HG02981 (cell line): ENCODE measurements at regions not wholly inside any gene's neighbourhood (a gene's known extent, or its start where the extent isn't known, plus 50 kb on each side); places are given as distances from the start of the nearest gene placed in this dataset.
A peak's percentile ranks its signal among the peaks of the same experiment; 100 is the strongest.

Experiments used
- ATAC-seq: cut with Tn5 transposase; IDR thresholded peaks from one replicate; pipeline ENCODE4 v1.9.1; 2021; ENCODE audit warnings: mild to moderate bottlenecking, moderate library complexity; ENCODE audit not compliant: unreplicated experiment

DNA sequence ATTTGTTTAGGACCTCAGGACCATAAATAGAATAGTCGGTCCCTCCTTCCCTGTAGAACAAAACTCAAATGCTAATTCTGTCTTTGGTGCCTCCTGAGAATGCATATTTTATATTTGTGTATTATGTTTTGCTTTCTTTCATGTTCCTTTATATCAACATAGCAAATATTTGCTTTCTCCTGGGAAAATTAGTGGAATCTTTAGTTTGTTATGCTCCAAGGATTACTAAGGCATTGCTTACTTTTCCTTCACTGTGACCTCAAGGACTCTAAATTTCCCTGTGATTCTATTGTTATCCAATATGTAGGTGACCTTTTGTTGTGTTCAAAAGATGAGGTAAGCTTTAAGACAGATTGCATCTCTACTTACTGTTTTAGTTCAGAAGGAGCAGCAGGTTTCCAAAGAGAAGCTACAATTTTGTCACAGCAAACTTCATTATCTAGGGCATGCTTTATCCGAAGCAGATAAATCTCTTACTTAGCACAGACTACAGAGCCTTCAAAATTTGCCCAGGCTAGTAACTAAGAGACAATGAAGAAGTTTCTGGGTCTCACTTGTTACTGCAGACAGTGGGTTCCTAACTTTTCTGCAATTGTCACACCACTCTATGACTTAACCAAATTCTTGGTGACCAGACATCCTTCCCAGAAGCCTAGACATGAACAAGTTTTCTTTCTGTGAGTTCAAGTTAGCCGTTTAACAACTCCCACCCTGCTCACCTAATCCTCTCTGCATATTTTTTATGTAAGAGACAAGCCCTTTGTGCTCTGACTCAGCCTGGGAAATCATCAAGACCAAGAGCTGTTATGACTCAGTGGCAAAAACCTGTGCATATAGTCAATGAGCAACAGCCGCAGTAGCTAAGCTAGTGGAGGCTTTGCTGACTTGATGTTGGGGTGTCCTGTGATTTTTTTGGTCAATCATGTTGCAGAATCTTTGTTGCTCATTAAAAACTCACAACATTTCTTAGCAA, 378.8 kb downstream of the QKI start:
- ATAC-seq, result peak; percentile 82

DNA sequence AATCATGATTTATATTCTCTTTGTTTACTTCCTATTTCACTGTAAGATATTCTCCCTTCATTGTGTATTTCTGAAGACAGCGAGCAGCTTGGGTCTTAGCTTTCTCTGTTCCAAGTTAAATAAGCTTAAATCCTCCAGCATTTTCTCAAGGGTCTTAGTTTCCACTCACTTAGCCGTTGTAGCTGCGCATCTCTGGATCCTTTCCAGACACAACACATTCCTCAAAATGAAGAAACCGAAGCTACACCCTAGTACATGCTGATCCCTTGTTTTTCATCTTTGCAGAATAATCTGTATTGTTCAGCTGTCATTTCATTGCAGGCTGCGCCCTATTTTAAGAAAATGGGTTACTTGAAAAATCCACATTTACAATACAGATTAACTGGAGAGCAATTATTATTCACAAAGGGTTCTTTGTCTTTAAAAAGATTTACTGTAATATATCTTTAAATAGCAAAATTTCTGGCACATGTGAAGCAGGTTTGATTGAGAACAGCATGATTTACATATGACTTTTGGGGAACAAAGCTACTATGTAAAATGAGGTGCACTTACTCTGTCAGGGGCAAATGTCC, 375.8 kb downstream of the QKI start:
- no peak for ATAC-seq

DNA sequence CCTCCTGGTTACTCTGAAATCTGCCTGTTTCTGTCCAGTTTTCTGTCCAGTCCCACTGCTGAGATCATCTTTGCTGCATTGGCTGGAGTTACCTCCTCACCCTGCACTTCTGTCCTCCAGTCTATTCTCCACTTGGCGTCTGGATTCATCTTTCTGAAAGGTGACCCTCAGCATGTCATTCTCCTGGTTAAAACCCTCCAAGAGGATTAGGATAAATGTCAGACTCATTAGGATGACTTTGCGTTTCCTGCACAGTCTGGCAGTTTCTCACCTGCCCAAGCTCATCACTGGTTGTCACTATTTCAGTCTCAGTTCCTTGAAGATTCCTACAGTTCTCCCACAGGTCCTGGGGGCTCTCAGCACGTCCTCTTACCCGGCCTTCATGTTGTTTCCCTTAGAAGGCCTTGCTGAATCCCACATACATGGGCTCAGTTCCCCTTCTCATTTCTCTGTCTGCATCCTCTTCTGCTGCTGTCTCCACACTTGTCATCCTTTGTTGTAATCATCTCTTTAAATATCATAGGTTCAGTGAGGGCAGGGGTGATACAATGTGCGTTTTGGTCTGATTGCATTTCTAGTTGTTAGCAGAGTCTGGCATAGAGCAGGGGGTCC, 374.8 kb downstream of the QKI start:
- ATAC-seq, result no peak

DNA sequence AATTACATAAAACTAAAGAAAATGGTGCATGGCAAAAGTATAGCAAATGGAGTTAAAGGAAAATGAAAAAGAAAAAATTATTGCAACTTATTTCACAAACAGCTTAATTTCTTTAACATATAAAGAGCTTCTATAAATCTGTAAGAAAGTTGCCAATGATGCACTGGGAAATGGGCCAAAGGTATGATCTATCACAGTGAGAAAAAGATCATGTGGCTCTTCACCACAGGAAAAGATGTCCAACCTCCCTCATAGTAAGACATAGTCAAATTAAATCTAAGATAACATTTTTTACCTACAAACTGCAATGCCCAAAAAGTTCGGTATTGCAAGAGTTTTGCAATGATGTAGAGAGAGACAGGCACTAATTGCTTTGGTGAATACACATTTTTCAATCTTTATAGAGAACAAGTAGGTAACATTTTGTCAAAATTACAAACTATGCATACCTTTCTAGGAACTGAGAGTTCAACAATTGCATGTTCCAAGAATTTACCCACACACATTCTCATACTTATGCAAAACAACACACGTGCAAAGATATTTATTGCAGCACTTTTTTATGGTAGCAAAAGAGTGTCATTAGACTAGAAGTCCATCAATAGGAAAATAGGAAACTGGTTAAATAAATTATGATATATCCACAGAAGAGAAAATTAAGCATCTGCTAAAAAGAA, 372.6 kb downstream of the QKI start:
- ATAC-seq, result no peak

DNA sequence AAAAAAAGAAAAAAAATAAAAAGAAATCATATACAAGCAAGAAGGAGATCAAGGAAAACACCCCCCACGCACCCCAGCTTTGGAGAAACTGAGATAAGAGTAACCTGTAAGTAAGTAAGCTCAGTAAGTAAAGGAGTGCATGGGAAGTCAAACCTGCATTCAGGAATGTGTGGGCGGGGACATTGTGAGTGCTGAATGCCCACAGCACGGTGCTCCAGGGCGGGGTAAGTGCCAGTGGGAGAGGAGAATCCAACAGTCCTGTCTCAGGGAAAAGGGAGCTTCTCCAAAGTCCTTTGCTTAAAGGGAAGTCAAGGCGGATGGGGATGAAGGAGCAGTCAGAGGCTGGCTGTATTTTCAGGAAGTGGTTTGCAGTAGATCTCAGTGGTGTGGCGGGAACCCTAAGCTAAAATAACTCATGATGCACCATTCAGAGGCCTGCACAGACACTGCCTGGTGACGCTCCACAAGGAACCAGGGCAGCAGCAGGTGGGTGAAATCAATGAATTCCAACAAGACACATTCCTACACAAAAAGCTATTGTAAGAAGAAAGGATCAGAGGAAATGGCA, 368.0 kb downstream of the QKI start:
- peak; percentile 92 for ATAC-seq

DNA sequence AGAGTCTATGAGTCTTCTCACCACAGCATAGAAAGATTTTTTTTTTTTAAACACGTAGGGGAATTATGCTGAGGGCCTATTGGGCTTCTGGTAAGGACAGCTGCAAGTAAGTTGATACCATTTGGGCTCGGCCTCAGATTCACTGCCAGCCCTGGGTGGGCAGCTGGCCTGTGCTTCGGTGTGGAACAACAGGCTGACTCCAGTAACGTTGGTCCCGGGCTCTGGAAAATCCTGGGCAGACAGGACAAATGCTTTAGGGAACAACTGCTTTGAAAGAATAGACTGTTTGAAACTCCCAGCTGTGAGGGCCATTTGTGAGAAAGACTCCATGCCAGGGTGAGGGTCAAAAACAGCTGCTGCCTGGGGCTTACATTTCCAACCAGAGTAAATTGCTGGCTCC, 366.5 kb downstream of the QKI start:
- ATAC-seq, result no peak

DNA sequence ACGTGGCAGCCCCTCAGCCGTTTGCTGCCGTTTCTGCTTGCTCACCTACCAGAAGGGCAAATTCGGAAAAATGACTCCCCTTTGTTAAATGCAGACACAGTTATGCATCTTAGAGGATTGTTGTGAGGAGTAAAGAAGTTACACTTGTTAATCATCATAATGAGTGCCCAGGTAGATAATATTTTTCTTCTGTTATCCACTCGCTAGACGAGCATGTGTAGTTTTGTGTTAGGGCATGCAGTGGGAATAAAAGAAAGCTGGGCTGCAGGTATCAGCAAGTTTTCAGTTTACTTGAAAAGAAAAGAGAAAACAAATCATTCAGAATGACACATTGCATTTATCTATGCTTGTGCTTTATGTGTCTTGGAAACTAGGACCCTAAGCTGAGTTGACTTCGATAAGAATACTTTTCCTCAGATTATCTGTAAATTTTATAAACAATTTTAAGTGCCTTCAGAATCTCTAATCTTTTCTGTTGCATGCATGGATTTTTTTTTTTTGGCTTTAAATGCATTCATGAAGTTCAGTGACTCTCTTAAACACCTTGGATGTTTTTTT, 365.3 kb downstream of the QKI start:
- no peak for ATAC-seq

DNA sequence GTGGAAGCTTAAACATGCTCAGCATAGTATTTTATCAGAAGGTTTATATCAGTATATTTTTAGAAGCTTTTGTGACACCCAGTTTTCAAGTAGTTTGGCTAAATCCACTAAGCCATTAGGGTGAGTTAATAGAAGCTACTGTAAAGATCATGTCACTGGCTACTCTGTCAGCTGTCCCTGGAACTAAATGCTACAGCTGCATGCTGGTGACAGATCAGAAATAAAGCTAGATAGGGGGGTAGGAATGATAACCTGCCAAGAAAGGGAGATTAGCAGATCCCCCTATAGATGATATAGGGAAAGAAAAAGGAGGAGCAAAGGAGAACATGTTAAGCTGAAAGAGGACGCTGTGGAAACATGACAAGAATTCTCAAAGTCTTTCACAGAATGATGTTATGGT, 363.2 kb downstream of the QKI start:
- ATAC-seq, result no peak

DNA sequence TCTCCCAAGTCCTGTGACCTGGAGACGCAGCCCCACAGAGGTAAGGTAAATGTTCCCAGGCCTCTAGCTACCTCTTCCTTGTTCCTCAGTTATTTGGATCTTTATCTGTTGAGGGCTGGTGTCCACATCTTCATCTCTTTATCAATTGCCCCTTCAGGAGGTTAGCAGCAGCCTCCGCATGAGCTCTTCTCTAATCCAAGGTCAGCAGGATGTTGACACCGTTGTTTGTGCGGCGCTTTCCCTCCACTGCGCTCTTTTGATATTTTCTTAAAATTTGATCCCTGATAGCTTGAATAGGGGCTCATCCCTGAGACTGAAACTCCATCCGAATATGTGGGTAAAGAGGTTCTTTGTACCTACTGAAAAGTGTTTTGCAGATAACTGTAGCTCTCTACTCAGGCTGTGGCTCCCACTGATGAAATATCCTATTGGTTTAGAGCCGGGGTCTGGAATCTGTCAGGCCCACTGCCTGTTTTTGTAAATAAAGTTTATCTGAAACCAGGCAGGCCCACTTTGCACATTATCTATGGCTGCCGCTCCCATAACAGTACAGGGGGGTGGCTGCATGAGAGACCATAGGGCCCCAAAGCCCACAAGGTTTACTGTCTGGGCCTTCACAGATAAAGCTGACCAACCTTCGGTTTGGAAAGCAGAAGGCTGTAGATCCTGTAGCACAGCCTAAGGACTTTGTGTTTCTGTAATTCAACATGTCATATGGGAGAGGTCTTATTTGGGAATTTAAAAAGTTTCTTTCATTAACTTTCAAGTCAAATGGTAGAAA, 362.6 kb downstream of the QKI start:
- ATAC-seq, result no peak

DNA sequence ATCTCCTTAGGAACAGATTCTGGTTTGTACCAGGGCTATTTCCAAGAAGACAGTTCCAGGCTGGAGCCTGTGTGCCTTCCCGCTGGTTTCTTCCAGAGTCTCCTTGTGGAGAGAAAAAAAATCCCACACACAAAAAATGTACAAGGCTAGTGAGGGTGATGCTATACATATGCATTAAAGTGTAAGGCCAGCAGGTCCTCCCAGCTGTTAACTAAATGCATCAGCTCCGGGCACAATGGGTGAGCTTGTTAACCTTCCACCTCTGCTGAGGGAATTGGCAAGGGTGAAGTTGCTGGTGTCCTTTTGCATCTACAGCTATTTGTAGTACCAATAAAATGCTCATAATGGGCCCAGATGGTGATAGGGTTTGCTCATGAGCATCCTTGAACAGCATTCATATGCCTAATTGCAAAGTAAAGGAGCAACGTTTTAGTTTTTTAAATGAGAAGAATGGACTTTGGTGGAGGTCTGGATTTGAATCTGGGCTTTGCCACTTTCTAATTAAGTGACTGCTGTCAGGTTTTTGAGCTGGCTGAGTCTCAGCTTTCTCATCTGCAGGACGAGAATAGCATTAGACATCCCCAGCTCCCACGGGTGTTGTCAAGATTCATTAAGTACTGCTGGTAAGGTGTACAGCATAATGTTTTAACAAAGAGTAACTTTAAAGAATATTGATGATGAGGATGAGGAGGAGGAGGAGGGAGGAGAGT, 361.8 kb downstream of the QKI start:
- ATAC-seq, result no peak

DNA sequence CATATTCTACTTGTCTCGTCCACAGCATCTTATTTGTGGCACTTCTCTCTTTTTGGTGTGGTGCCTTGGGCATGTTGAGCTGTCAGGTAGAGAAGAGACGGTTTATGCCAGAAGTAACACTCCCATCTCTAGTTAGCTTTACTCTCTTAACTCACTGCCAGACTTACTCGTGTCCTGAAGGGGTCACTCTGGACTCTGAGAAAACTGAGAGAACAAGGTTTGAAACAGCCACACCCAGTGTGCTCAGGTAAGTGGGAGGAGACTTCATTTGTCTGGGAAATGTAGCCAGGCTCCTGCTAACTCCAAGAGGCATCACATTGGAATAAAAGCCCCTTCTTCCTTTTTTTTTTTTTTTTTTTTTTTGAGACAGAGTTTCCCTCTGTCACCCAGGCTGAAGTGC, 360.8 kb downstream of the QKI start:
- ATAC-seq, result no peak

DNA sequence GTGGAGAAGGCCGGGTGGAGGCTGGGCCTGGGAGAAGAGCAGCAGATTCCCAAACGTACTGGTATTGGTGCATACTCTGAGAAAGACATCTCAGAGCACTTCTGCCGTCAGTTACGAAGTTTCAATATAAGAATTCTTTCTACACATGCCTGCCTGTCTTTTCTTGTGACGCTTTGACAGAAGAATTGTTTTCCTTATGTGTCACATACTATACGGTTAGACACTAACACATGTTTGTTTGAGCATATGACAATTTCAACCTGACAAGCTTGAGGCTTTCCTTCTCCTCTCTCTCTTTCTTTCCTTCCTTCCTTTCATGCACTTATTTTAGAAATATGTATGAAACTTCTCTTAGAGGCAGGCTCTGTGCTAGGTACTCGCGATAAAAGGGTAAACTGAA, 360.0 kb downstream of the QKI start:
- no peak for ATAC-seq

DNA sequence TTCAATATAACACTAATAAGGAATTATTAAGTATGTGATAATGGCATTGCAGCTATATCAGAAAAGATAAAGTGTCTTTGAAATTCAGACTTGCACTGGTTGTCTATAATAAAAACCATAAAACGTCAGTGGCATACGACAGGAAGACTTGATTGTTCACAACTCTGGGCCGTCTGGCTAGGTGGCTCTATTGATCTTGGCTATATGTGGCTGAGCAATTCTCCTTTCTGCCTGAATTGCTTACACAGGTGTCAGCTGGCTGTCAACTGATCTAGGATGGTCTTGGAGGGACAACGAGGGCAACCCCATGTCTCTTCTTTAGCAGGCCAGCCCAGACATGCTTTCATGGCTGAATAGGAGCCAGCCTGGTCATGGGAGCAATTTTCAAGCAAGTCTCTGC, 359.1 kb downstream of the QKI start:
- ATAC-seq, result no peak

DNA sequence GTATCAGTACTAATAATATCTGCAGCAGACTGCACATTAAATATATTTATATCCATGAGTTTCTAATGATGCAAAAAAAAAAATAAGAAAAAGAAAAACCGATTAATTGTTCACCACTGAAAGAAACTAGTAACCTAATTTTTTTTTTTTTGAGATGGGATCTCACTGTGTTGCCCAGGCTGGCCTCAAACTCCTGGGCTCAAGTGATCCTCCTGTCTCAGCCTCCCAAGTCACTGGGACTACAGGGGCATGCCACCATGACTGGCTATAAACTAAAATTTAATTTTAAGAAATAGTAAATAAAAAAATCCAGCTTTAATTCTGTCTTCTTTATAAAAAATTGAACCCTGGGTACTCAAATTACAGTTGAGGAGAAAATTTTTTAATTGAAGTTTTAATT, 358.2 kb downstream of the QKI start:
- no peak for ATAC-seq

DNA sequence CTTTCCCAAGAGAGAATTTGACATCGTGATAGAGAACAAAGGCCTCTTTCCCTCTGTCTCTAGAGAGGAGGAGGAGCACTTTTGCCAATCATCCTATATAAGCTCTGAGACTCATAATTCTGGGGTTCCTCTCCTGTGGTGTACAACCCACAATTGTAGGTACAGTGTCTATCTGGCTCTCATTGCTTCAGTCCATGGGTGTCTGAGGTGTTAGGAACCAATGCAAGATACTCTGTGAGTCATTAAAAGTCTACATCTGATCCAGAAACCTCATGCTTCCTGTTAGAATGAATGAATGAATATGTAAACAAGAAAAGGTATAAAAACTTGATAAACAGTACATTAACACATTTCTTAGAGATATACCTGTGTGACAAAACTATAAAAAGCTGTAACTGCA, 356.7 kb downstream of the QKI start:
- ATAC-seq, result no peak

DNA sequence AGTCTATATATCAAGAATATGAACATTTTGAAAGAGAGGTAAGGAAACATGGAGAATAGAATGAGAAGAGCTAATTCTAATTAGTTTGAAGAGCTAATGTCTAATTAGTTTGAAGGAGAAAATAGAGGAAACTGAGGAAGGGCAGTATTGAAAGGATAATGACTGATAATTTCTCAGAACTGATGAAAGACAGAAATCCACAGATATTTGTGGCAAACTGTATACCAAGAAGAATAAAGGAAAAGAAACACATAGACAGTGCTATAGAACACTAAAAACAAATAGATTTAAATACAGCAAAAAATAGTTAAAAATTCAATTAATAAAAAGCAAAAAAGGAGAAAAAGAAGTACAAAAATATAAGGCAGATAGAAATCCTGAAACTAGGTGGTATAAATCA, 354.4 kb downstream of the QKI start:
- ATAC-seq, result no peak

DNA sequence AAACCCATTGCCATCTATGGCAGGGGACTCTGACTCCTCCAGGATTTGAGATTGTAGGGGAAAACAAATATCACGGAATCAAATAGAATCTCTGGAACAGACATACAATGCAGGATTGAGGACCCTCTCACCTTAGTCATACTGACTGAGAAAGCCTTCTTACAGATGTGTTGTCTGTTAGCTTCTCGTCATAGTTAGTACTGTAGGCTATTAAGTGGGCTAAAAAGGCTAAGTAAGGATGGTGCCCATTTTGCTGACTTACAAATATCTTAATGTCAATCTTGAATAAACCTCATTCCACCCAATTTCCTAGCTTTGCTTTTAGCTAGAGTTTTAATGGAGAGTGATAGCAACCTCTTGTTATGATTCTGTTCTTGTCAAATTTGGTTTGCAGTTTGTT, 352.4 kb downstream of the QKI start:
- ATAC-seq, result no peak

DNA sequence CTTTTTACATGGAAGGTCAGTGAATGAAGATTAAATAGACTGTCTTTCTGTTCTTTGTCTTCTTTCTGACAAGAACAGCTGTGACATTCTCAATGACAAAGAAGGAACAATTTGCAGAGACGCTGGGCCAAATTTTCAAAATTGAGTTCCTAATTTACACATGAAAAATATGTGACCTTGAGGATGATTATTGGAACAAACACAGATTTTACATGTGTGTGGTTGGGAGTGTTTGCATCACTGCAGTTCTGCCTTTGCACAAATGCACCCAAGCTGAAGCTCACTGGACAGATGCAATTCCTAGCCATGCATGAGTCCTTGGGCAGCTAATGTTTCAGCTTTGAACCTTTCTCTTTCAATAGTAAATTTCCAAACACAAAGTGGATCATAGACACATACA, 350.8 kb downstream of the QKI start:
- ATAC-seq, result no peak

DNA sequence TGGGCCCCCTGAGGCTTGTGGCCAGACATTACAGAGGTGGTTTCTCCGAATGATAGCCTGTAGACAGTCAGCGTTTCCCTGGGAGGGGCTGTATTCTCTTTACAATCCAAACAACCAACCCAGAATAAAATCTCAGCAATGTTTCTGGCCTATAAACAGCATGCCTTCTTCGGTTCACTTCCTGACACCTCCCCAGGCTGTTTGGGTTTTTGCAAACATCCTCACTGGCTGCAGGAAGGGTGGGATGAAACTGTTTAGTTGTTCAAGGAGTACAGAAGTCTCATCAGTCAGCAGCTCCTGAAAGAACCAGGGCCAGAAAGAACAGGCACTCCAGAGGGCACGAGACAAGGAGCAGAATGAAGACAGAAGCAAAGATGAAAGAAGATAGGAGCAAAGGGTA, 350.0 kb downstream of the QKI start:
- no peak for ATAC-seq

DNA sequence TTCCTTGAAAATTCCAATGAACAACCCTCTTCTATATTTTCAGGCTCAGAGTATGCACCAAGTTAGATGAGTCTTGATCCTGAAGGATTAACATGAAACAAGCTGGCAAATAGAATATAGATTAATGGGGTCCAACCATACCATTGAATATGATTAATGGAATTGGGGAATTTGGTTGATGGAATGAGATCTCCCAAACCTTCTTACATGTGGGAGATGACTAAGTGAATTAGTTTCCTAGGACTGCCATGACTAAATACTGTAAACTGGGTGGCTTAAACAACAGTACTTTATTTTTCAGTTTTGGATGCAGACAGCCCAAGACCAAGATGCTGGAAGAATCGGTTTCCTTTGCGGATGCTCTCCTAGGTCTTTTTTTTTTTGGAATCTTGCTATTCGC, 347.0 kb downstream of the QKI start:
- ATAC-seq, result no peak
